K562 (cell line): ENCODE measurements at regions not wholly inside any gene's neighbourhood (a gene's known extent, or its start where the extent isn't known, plus 50 kb on each side); places are given as distances from the start of the nearest gene placed in this dataset.

Experiments
- ATAC-seq: fragments of 200-7000 bp; cut with Tn5 transposase; 3 replicates; pipeline ENCODE4 v1.9.1; 2020; ENCODE audit warnings: moderate library complexity
- BruUV-seq: library from RNA; stranded (reverse); fragments of 400-500 nt; replicated peaks from 2 replicates; lab custom pipeline; 2021; lab: Mats Ljungman, UMichigan
- CTCF ChIA-PET: fragments of 300-600 bp; formaldehyde crosslinking; extraction: SDS; loops from one replicate; lab custom pipeline; 2021; ENCODE audit warnings: low intra/inter-chr PET ratio; lab: Yijun Ruan, JAX
- POLR2A ChIA-PET: fragments of 300-600, 350-650 bp; sonication (Branson Sonifier 250); formaldehyde crosslinking; extraction: SDS; loops from one replicate; lab custom pipeline; 2021; ENCODE audit warnings: antibody characterized with exemption, inconsistent platforms; lab: Yijun Ruan, JAX
- DNase-seq, 4 experiments: peaks; one replicate each; pipeline versions ENCODE4 v3.0.0 to v3.0.0-alpha.2; 2011 to 2018; ENCODE audit warnings: low spot score in 3 of 4, mixed read lengths in 3 of 4; ENCODE audit errors: extremely low read depth in 1 of 4
- FAIRE-seq: peaks from 2 replicates; lab custom pipeline; 2011; peaks lifted over from hg19 to GRCh38; lab: Jason Lieb, UNC
- H2AFZ ChIP-seq: 2 replicates; pipeline ENCODE4 v1.6.0; 2011; ENCODE audit warnings: low read depth, low read length, control low read depth, inconsistent platforms
- H3K27ac ChIP-seq: fragments of 200-600 bp; 3 replicates; pipeline ENCODE4 v1.8.0; 2011; ENCODE audit warnings: low read depth, mild to moderate bottlenecking, control low read depth, inconsistent platforms, low read length, moderate library complexity, mixed read lengths; ENCODE audit errors: extremely low read depth
- H3K27me3 ChIP-seq, 2 experiments: fragments of 300-600 bp in 1 of 2; 2 replicates in 1 of 2; 3 replicates in 1 of 2; pipeline versions ENCODE4 v1.6.0 to v1.8.0; 2011; ENCODE audit warnings: inconsistent platforms in 2 of 2, low read length in 2 of 2, mild to moderate bottlenecking in 1 of 2, mixed read lengths in 1 of 2, moderate library complexity in 1 of 2; ENCODE audit not compliant: control insufficient read depth in 2 of 2, insufficient read depth in 2 of 2
- H3K36me3 ChIP-seq: fragments of 300-600 bp; 3 replicates; pipeline ENCODE4 v1.8.0; 2011; ENCODE audit warnings: mild to moderate bottlenecking, low read length, inconsistent platforms; ENCODE audit not compliant: control insufficient read depth, insufficient read depth
- H3K4me1 ChIP-seq, 2 experiments: fragments of 200-600 bp in 1 of 2; replicated peaks in 1 of 2; 2 replicates in 1 of 2; 3 replicates in 1 of 2; pipeline versions ENCODE4 v1.5.1 to v1.8.0; 2011; ENCODE audit warnings: inconsistent platforms in 2 of 2, low read length in 2 of 2, mild to moderate bottlenecking in 1 of 2, mixed read lengths in 1 of 2, moderate library complexity in 1 of 2; ENCODE audit not compliant: control insufficient read depth in 2 of 2, insufficient read depth in 2 of 2
- H3K4me2 ChIP-seq: 2 replicates; pipeline ENCODE4 v1.6.1; 2011; ENCODE audit warnings: low read length, control low read depth, inconsistent platforms, mixed read lengths; ENCODE audit not compliant: insufficient read depth
- H3K4me3 ChIP-seq: fragments of 200-600 bp; sonication (generic), shearing (Covaris generic); 2 replicates; pipeline ENCODE4 v1.5.1; 2016; ENCODE audit warnings: control low read depth, inconsistent platforms
- H3K79me2 ChIP-seq: fragments of 200-600 bp; 3 replicates; pipeline ENCODE4 v1.8.0; 2011; ENCODE audit warnings: low read length, inconsistent platforms; ENCODE audit not compliant: control insufficient read depth, insufficient read depth
- H3K9ac ChIP-seq, 2 experiments: 2 replicates each; pipeline versions ENCODE4 v1.6.0 to v1.6.1; 2011; ENCODE audit warnings: low read depth in 2 of 2, low read length in 2 of 2, control low read depth in 1 of 2, inconsistent platforms in 1 of 2, mild to moderate bottlenecking in 1 of 2, mixed read lengths in 1 of 2; ENCODE audit not compliant: insufficient read depth in 1 of 2
- H3K9me1 ChIP-seq: one replicate; pipeline ENCODE4 v1.6.0; 2011; ENCODE audit warnings: inconsistent platforms, mild to moderate bottlenecking, low read length, moderate library complexity; ENCODE audit not compliant: control insufficient read depth, insufficient read depth
- H3K9me3 ChIP-seq: replicated peaks from 2 replicates; pipeline ENCODE4 v1.5.1; 2011; ENCODE audit warnings: low read depth, low read length, inconsistent platforms; ENCODE audit not compliant: control insufficient read depth, insufficient read depth
- H4K20me1 ChIP-seq: replicated peaks from 2 replicates; pipeline ENCODE4 v1.6.1; 2011; ENCODE audit warnings: low read length, inconsistent platforms, mixed read lengths; ENCODE audit not compliant: control insufficient read depth, insufficient read depth
- BRF1 ChIP-seq: IDR thresholded peaks from 3 replicates; pipeline ENCODE4 v1.6.1; 2011; ENCODE audit warnings: borderline replicate concordance, mild to moderate bottlenecking; ENCODE audit not compliant: insufficient read length; ENCODE audit errors: extremely low read depth
- DIDO1 ChIP-seq: fragments of 450-650 bp; IDR thresholded peaks from 2 replicates; pipeline ENCODE4 v1.6.1; 2016; ENCODE audit warnings: low read depth, missing biosample characterization, missing genetic modification characterization
- HNRNPLL ChIP-seq: fragments of 200-400 bp; formaldehyde crosslinking; IDR thresholded peaks from 2 replicates; pipeline ENCODE4 v1.6.1; 2017; ENCODE audit warnings: low read length, low read depth, mild to moderate bottlenecking; ENCODE audit not compliant: poor library complexity, severe bottlenecking
- KDM2B ChIP-seq: fragments of 250-450 bp; sonication (Bioruptor Pico); IDR thresholded peaks from 2 replicates; pipeline ENCODE4 v1.8.0; 2021; ENCODE audit warnings: mild to moderate bottlenecking, moderate library complexity
- MAFG ChIP-seq: fragments of 450-650 bp; conservative IDR thresholded peaks from 2 replicates; pipeline ENCODE4 v1.6.1; 2016; ENCODE audit warnings: missing genetic modification characterization, missing compliant biosample characterization
- MIER1 ChIP-seq: fragments of 450-650 bp; IDR thresholded peaks from 2 replicates; pipeline ENCODE4 v1.6.1; 2016; ENCODE audit warnings: antibody characterized with exemption, mild to moderate bottlenecking, low read depth
- PTTG1 ChIP-seq: fragments of 450-650 bp; IDR thresholded peaks from 2 replicates; pipeline ENCODE4 v1.6.1; 2016; ENCODE audit warnings: low read depth, mild to moderate bottlenecking, missing genetic modification characterization, missing compliant biosample characterization
- RAD51 ChIP-seq: fragments of 450-650 bp; IDR thresholded peaks from 2 replicates; pipeline ENCODE4 v1.7.1; 2016; ENCODE audit warnings: low read depth, mild to moderate bottlenecking, borderline replicate concordance
- RBM25 ChIP-seq: fragments of 200-400 bp; formaldehyde crosslinking; IDR thresholded peaks from 2 replicates; pipeline ENCODE4 v1.6.1; 2018; ENCODE audit warnings: low read length, low read depth, moderate library complexity; ENCODE audit not compliant: severe bottlenecking
- SIN3A ChIP-seq, 2 experiments: fragments of 150-350 bp in 1 of 2; IDR thresholded peaks; 2 replicates each; pipeline ENCODE4 v1.6.1; 2011 to 2016; ENCODE audit warnings: borderline replicate concordance in 2 of 2, low read depth in 2 of 2, low read length in 2 of 2, mild to moderate bottlenecking in 2 of 2, moderate library complexity in 2 of 2; ENCODE audit not compliant: control insufficient read depth in 1 of 2
- TCFL5 ChIP-seq: fragments of 250-450 bp; sonication (Bioruptor Pico); conservative IDR thresholded peaks from 2 replicates; pipeline ENCODE4 v1.6.1; 2021; ENCODE audit warnings: mild to moderate bottlenecking, moderate library complexity, matching md5 sums
- YBX1 ChIP-seq: fragments of 450-650 bp; IDR thresholded peaks from 2 replicates; pipeline ENCODE4 v1.7.1; 2016; ENCODE audit warnings: mild to moderate bottlenecking
- ZNF311 ChIP-seq: fragments of 250-450 bp; sonication (Bioruptor Pico); IDR thresholded peaks from 2 replicates; pipeline ENCODE4 v1.4.0; 2020; ENCODE audit warnings: mild to moderate bottlenecking, moderate library complexity
- WGBS: fragments of 100-300 bp; shearing (Covaris generic); methylation state at CpG from one replicate; pipeline ENCODE4 v1.1.6; 2016; ENCODE audit warnings: low coverage, mixed read lengths; ENCODE audit not compliant: insufficient coverage; ENCODE audit errors: missing lambda C conversion rate; 5-methylcytosine and 5-hydroxymethylcytosine counted together
- in situ Hi-C: fragments of 300-500 bp; cut with MboI; formaldehyde crosslinking; loops from 4 replicates; pipeline ENCODE4 v1.15.0; 2018; ENCODE audit warnings: inconsistent platforms, mixed read lengths
- intact Hi-C: fragments of 100-400 bp; cut with micrococcal nuclease; formaldehyde crosslinking; loops from 2 replicates; pipeline ENCODE4 v1.14.2; 2022
- TF ChIP-seq, protein P1 (sequence below), 3 experiments: fragments of 200-800 bp in 1 of 3; fragments of 250-450 bp in 1 of 3; fragments of 450-650 bp in 1 of 3; sonication (Bioruptor Pico) in 1 of 3; sonication (Bioruptor generic) in 1 of 3; formaldehyde crosslinking in 1 of 3; IDR thresholded peaks; 2 replicates each; pipeline versions ENCODE4 v1.6.1 to v1.8.0; 2016 to 2022; ENCODE audit warnings: mild to moderate bottlenecking in 2 of 3, missing genetic modification characterization in 2 of 3, missing compliant biosample characterization in 1 of 3, moderate library complexity in 1 of 3
- TF ChIP-seq, protein P2 (sequence below): fragments of 450-650 bp; IDR thresholded peaks from one replicate; pipeline ENCODE4 v1.6.1; 2018; ENCODE audit warnings: mild to moderate bottlenecking, moderate library complexity; ENCODE audit not compliant: partially characterized antibody
- TF ChIP-seq, protein P3 (sequence below), 3 experiments: fragments of 200-800 bp in 1 of 3; sonication (Bioruptor generic) in 1 of 3; sonication (generic) in 1 of 3; formaldehyde crosslinking in 1 of 3; IDR thresholded peaks; 2 replicates each; pipeline versions ENCODE4 v1.6.1 to v1.8.0; 2016 to 2022; ENCODE audit warnings: mild to moderate bottlenecking in 2 of 3, missing compliant biosample characterization in 2 of 3, missing genetic modification characterization in 2 of 3, missing genetic modification reagents in 1 of 3

DNA sequence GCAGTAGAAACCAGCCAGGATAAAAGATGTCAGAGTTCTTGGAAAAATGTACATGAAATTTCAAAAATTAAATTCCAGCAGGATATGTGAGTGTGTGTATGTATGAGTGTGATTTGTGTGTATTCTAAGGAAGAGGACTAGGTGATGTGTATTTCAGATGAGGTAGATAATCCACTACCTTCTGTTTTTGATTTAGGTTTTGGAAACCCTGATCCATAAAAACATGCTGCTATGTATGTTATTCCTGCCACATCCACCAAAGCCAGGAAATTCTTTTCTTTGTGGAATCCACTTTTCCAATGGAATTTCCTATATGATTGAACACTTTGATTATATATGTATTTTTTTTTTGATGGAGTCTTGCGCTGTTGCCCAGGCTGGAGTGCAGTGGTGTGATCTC is 276.9 kb downstream of the UQCRFS1 start:
- FAIRE-seq, result no peak
- 0% methylated on average over 1 of the region's 1 CpG for WGBS

More for the DNA sequence above, 276.9 kb downstream of the UQCRFS1 start:
- BruUV-seq, result no TSS peak
- TF ChIP-seq, protein P1, sequence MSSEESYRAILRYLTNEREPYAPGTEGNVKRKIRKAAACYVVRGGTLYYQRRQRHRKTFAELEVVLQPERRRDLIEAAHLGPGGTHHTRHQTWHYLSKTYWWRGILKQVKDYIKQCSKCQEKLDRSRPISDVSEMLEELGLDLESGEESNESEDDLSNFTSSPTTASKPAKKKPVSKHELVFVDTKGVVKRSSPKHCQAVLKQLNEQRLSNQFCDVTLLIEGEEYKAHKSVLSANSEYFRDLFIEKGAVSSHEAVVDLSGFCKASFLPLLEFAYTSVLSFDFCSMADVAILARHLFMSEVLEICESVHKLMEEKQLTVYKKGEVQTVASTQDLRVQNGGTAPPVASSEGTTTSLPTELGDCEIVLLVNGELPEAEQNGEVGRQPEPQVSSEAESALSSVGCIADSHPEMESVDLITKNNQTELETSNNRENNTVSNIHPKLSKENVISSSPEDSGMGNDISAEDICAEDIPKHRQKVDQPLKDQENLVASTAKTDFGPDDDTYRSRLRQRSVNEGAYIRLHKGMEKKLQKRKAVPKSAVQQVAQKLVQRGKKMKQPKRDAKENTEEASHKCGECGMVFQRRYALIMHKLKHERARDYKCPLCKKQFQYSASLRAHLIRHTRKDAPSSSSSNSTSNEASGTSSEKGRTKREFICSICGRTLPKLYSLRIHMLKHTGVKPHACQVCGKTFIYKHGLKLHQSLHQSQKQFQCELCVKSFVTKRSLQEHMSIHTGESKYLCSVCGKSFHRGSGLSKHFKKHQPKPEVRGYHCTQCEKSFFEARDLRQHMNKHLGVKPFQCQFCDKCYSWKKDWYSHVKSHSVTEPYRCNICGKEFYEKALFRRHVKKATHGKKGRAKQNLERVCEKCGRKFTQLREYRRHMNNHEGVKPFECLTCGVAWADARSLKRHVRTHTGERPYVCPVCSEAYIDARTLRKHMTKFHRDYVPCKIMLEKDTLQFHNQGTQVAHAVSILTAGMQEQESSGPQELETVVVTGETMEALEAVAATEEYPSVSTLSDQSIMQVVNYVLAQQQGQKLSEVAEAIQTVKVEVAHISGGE (CRISPR knock-in tag; IDR thresholded peaks at IDR 0.05), result no peak
- TF ChIP-seq DIDO1 (tag), result no peak
- no peak for TF ChIP-seq SIN3A (IDR thresholded peaks at IDR 0.05; ENCODE audit: borderline replicate concordance in 2 of 2, control insufficient read depth in 1 of 2, low read depth in 2 of 2, low read length in 2 of 2)
- no peak for TF ChIP-seq ZNF311
- TF ChIP-seq, protein P2, sequence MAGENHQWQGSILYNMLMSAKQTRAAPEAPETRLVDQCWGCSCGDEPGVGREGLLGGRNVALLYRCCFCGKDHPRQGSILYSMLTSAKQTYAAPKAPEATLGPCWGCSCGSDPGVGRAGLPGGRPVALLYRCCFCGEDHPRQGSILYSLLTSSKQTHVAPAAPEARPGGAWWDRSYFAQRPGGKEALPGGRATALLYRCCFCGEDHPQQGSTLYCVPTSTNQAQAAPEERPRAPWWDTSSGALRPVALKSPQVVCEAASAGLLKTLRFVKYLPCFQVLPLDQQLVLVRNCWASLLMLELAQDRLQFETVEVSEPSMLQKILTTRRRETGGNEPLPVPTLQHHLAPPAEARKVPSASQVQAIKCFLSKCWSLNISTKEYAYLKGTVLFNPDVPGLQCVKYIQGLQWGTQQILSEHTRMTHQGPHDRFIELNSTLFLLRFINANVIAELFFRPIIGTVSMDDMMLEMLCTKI, result no peak
- TF ChIP-seq BRF1, result no peak
- TF ChIP-seq YBX1, result no peak
- no peak for TF ChIP-seq PTTG1
- no peak for TF ChIP-seq TCFL5 (CRISPR knock-in tag)
- TF ChIP-seq RBM25, result no peak
- no peak for TF ChIP-seq RAD51
- no peak for TF ChIP-seq MIER1
- no peak for TF ChIP-seq HNRNPLL
- no peak for TF ChIP-seq KDM2B
- TF ChIP-seq, protein P3, sequence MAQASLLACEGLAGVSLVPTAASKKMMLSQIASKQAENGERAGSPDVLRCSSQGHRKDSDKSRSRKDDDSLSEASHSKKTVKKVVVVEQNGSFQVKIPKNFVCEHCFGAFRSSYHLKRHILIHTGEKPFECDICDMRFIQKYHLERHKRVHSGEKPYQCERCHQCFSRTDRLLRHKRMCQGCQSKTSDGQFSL (CRISPR knock-in tag; IDR thresholded peaks at IDR 0.05), result no peak
- TF ChIP-seq, protein P3 (tag; IDR thresholded peaks at IDR 0.05), result no peak
- no peak for TF ChIP-seq MAFG
- no peak for ATAC-seq
- Histone ChIP-seq H3K4me2 (no peak overlapping the region), H3K9me1 (no peaks in the 10 kb centered on the region), H3K9me3 (no peaks in the 10 kb centered on the region), H3K36me3 (no peaks in the 10 kb centered on the region), H3K27ac (no peak overlapping the region), H3K4me3 (no peak overlapping the region), H4K20me1 (no peaks in the 10 kb centered on the region), H2AFZ (no peak overlapping the region), H3K79me2 (no peaks in the 10 kb centered on the region), H3K27me3 (peaks cover 0 to 4% of the 10 kb centered on the region in 2 experiments; a peak in 1 of 5 replicates), H3K4me1 (no peaks in the 10 kb centered on the region), H3K9ac (no peak overlapping the region)
- in situ Hi-C loops, result no loop called here
- intact Hi-C loops, result no loop called here
- ChIA-PET POLR2A (no interaction called here), CTCF (no interaction called here)
- no peak for DNase-seq
